ENCODE measurements at regions not wholly inside any gene's neighbourhood (a gene's known extent, or its start where the extent isn't known, plus 50 kb on each side); places are given as distances from the start of the nearest gene placed in this dataset.
A peak's percentile ranks its signal among the peaks of the same experiment; 100 is the strongest.

- DNase-seq = no peak
- Histone ChIP-seq H3K36me3 (no peaks in the 10 kb centered on the region), H3K4me3 (no peak overlapping the region), H3K9me3 (no peaks in the 10 kb centered on the region), H3K27me3 (peaks cover 21% of the 10 kb centered on the region)
These were observed 118.7 kb upstream of the RRP15 start for GRCh38 chr1:218166268-218166945.

GRCh38 chr1:218171302-218171893, 113.7 kb upstream of the RRP15 start:
- Histone ChIP-seq H3K4me3 (no peak overlapping the region), H3K9me3 (no peaks in the 10 kb centered on the region), H3K36me3 (no peaks in the 10 kb centered on the region), H3K27me3 (peaks cover 7% of the 10 kb centered on the region)
- DNase-seq = no peak

DNA sequence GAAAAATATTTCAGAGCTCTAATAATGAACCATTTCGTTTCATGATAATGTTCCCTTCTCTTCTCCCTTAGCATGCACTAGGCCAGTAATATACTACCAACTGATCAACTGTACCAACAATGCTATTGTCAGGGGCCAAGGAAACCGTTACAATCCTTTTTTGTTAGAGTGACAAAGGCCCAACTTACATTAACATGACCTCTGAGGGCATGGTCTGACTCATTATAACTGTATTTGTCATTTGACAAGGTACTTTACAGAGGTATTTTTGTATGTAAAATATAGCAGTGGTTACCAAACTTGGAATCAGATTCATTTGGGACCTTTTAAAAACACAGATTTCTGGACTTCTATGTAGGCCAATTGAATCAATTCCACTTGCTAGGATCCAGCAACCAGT, 102.6 kb upstream of the RRP15 start:
- Histone ChIP-seq H3K4me3 (no peak overlapping the region), H3K27me3 (no peaks in the 10 kb centered on the region), H3K36me3 (no peaks in the 10 kb centered on the region), H3K9me3 (no peaks in the 10 kb centered on the region)
- no peak for DNase-seq

DNA sequence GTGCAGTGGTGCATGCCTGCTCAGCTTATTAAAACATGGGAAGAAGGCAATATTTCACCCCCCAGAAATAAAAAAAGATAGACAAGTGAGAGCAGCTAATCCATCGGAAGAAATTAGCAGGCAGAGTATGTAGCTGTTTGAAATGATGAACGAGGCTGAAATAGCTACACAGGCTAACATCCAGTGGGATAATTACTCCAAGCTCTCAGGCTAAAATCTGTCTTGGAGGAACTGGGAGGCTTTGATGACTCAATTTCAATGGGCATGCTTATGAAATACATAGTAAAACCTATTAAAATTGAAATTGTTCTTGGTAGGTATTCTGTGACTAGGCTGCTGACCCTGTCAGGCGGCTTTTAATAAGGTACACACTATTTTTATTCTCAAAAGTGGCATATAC, 84.1 kb upstream of the RRP15 start:
- no peaks in the 10 kb centered on the region for H3K36me3 ChIP-seq
- H3K9me3 ChIP-seq = no peaks in the 10 kb centered on the region
- H3K27me3 ChIP-seq = no peaks in the 10 kb centered on the region
- H3K4me3 ChIP-seq = no peak overlapping the region
- DNase-seq = no peak

DNA sequence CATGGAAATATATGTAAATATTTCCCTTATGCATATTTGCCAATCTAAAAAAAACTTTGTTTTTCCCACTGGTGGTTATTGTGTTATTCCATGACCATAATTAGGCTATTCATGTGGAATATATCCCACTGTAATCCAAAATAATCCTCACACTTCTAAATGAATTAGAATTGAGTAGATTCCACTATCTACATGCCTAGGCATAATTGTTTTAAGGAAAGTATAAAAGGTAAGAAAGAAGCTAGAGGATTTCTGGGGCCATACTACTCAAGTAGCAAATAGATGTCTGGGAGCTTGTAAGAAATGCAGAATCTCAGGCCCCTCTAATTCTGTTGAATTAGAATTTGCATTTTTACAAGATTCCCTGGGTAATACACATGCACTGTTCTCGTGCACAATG, 83.5 kb upstream of the RRP15 start:
- H3K9me3 ChIP-seq = no peaks in the 10 kb centered on the region
- no peaks in the 10 kb centered on the region for H3K36me3 ChIP-seq
- H3K27me3 ChIP-seq = no peaks in the 10 kb centered on the region
- H3K4me3 ChIP-seq = no peak overlapping the region
- DNase-seq = no peak

DNA sequence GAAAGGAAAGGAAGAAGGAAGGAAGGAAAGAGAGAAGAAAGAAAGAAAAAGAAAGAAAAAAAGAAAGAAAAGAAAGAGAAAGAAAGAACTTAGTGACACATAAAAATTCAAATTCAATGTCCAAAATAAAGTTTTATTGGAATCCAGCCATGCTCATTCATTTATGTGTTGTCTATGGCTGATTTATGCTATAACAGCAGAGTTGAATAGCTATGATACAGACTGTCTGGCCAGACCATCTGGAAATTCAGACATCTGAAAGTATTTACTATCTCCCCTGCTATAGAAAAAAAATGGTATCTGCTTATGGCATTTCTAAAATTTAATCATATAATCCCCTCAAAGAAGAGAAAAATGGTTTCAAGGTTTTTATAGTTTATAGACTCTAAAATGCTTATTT, 79.4 kb upstream of the RRP15 start:
- H3K36me3 ChIP-seq = no peaks in the 10 kb centered on the region
- no peak for DNase-seq
- H3K9me3 ChIP-seq = no peaks in the 10 kb centered on the region
- no peak overlapping the region for H3K4me3 ChIP-seq
- no peaks in the 10 kb centered on the region for H3K27me3 ChIP-seq

- no peaks in the 10 kb centered on the region for H3K36me3 ChIP-seq
- no peak overlapping the region for H3K4me3 ChIP-seq
- no peak for DNase-seq
- no peaks in the 10 kb centered on the region for H3K9me3 ChIP-seq
- H3K27me3 ChIP-seq = no peaks in the 10 kb centered on the region
These were observed 77.9 kb upstream of the RRP15 start for GRCh38 chr1:218207194-218207593.

GRCh38 chr1:218209351-218209861, 75.7 kb upstream of the RRP15 start:
- no peak overlapping the region for H3K4me3 ChIP-seq
- H3K27me3 ChIP-seq = no peaks in the 10 kb centered on the region
- no peaks in the 10 kb centered on the region for H3K36me3 ChIP-seq
- H3K9me3 ChIP-seq = no peaks in the 10 kb centered on the region
- peak; percentile 60 for DNase-seq

- H3K4me3 ChIP-seq = no peak overlapping the region
- no peaks in the 10 kb centered on the region for H3K27me3 ChIP-seq
- no peaks in the 10 kb centered on the region for H3K36me3 ChIP-seq
- no peak for DNase-seq
- no peaks in the 10 kb centered on the region for H3K9me3 ChIP-seq
These were observed 73.9 kb upstream of the RRP15 start for GRCh38 chr1:218211241-218211640.

- DNase-seq = no peak
- Histone ChIP-seq H3K27me3 (no peaks in the 10 kb centered on the region), H3K36me3 (no peaks in the 10 kb centered on the region), H3K9me3 (no peaks in the 10 kb centered on the region), H3K4me3 (no peak overlapping the region)
These were observed 68.1 kb upstream of the RRP15 start for GRCh38 chr1:218217040-218217439.

GRCh38 chr1:218219460-218219859, 65.6 kb upstream of the RRP15 start:
- Histone ChIP-seq H3K4me3 (no peak overlapping the region), H3K9me3 (no peaks in the 10 kb centered on the region), H3K36me3 (no peaks in the 10 kb centered on the region), H3K27me3 (no peaks in the 10 kb centered on the region)
- no peak for DNase-seq

- Histone ChIP-seq H3K36me3 (no peaks in the 10 kb centered on the region), H3K27me3 (no peaks in the 10 kb centered on the region), H3K9me3 (no peaks in the 10 kb centered on the region), H3K4me3 (no peak overlapping the region)
- DNase-seq = no peak
These were observed 61.0 kb upstream of the RRP15 start for GRCh38 chr1:218224101-218224500.

- H3K9me3 ChIP-seq = no peaks in the 10 kb centered on the region
- no peak overlapping the region for H3K4me3 ChIP-seq
- H3K36me3 ChIP-seq = no peaks in the 10 kb centered on the region
- H3K27me3 ChIP-seq = no peaks in the 10 kb centered on the region
- no peak for DNase-seq
These were observed 59.1 kb upstream of the RRP15 start for GRCh38 chr1:218226005-218226404.
